GM13976 (cell line): ENCODE measurements at regions not wholly inside any gene's neighbourhood (a gene's known extent, or its start where the extent isn't known, plus 50 kb on each side); places are given as distances from the start of the nearest gene placed in this dataset.

ENCODE experiments used
- DNase-seq: peaks from one replicate; pipeline ENCODE4 v3.0.0; 2012; ENCODE audit warnings: low spot score
- in situ Hi-C: fragments of 300-500 bp; cut with MboI; formaldehyde crosslinking; loops from one replicate; pipeline ENCODE4 v1.12.0; 2022; ENCODE audit warnings: low sequenced_read_pairs, mixed read lengths, inconsistent platforms; ENCODE audit not compliant: unreplicated experiment
- TF ChIP-seq, protein P1 (sequence below): IDR thresholded peaks from 2 replicates; pipeline ENCODE4 v1.5.1; 2012; ENCODE audit warnings: borderline replicate concordance, mild to moderate bottlenecking; ENCODE audit not compliant: insufficient read depth; ENCODE audit errors: extremely low read depth, missing control alignments, control extremely low read depth

DNA sequence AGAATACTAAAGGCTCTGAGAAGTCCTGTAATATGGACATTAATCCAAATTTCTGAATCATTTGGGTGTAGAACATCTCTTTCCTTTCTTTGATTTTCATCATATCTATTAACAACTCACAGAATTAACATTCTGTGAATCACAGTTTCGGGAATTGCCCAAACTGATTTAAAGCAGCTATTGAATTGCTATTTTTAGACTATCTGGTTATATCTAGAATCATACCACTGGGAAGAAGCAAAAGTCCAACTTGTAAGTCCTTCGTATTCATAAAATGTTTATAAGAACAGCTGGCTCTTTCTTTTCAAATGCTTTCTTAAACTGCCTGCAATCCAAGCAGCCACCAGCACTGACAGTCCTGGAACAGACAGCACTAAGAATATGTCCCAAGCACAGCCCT, 733.0 kb downstream of the NTRK3 start:
- DNase-seq = no peak
- TF ChIP-seq, protein P1, sequence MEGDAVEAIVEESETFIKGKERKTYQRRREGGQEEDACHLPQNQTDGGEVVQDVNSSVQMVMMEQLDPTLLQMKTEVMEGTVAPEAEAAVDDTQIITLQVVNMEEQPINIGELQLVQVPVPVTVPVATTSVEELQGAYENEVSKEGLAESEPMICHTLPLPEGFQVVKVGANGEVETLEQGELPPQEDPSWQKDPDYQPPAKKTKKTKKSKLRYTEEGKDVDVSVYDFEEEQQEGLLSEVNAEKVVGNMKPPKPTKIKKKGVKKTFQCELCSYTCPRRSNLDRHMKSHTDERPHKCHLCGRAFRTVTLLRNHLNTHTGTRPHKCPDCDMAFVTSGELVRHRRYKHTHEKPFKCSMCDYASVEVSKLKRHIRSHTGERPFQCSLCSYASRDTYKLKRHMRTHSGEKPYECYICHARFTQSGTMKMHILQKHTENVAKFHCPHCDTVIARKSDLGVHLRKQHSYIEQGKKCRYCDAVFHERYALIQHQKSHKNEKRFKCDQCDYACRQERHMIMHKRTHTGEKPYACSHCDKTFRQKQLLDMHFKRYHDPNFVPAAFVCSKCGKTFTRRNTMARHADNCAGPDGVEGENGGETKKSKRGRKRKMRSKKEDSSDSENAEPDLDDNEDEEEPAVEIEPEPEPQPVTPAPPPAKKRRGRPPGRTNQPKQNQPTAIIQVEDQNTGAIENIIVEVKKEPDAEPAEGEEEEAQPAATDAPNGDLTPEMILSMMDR = no peak
- in situ Hi-C loops = no loop called here

DNA sequence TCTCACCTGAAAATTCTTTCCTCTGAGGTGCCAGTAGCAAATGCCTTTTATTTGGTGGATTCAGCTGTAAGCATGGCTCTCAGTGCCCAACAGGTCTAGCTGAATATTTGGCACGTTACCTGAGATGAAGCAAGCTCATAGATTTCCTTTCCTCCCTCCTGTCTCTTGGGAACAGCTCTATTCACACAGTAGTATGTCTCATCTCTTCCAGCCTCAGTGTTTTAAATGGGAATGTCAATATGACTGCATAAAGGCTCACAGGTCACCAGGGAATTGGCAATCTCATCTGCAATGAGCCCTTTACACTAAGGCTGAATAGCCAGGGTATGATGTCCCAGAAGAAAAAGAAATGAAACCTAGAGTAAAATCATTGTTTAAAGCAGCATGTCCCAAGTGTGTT, 733.5 kb downstream of the NTRK3 start:
- TF ChIP-seq, protein P1 = no peak
- DNase-seq = no peak
- in situ Hi-C loops = no loop called here

DNA sequence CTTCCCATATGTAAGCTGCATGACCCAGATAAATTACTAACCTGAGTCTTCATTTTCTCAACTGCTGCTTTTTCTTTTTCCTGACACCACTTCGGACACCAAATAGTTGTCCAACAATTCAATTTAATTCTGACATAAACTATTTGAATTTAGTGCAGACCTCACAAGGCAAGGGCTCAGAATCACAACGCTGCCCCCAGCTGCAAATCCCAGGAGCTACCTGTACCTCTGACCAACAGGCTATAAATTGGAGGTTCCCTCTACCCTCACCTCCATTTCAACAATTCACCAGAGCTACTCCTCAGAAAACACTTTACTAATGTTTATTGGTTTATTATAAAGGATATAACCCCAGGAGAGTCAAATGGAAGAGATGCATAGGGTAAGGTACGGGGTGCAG, 737.6 kb downstream of the NTRK3 start:
- TF ChIP-seq, protein P1 = no peak
- no peak for DNase-seq
- in situ Hi-C loops = no loop called here

DNA sequence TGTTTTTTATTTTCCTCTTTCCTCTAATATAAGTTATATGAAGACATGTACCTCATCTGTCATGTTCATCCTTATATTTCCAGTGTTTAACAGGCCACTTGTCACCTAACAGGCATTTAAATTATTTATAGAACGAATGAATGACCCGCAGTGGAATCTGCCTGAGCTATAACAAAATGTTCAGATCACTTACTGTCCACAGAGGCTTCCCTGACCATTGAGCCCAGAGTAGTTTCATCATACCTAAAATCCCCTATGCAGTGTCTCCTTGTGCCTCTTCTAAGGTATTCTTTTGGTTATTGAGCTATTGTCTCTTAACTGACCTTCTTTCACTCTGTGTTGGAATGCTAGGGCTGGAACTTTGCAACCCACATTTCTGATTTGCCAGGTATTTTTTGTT, 748.5 kb downstream of the NTRK3 start:
- in situ Hi-C loops = no loop called here
- DNase-seq = no peak
- TF ChIP-seq, protein P1 = no peak

- TF ChIP-seq, protein P1 = no peak
- in situ Hi-C loops = no loop called here
- DNase-seq = no peak
Observed at GRCh38 chr15:87502173-87502572, 754.4 kb downstream of the NTRK3 start.

DNA sequence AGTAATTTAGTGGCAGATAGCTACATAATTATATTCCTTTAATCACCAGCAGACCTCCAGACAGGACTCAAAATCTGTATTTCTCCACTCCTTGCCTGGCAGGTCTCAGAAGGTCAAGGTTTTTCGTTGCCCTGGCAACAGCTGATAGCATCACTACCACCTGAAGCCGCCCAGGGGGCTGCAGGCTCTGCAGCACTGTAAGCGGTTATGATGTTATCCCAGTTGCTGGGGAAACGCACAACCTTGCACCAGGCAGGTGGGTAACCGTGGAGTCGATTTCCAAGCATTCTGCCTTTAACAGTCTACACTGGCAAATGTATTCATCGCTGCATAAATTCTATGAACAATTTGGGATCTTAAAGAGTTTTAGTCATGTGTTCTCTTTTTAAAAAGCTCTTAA, 756.3 kb downstream of the NTRK3 start:
- no peak for DNase-seq
- TF ChIP-seq, protein P1 = no peak
- in situ Hi-C loops = no loop called here

- TF ChIP-seq, protein P1 = no peak
- no peak for DNase-seq
- in situ Hi-C loops = no loop called here
Observed at GRCh38 chr15:87498560-87498959, 758.0 kb downstream of the NTRK3 start.
